MG63 (cell line): ENCODE measurements at regions not wholly inside any gene's neighbourhood (a gene's known extent, or its start where the extent isn't known, plus 50 kb on each side); places are given as distances from the start of the nearest gene placed in this dataset.

Experiments
- DNase-seq: peaks from one replicate; pipeline ENCODE4 v3.0.0-alpha.2; 2020
- H3K27me3 ChIP-seq: fragments of 250-450 bp; sonication (Bioruptor Pico); 2 replicates; pipeline ENCODE4 v1.5.1; 2020; ENCODE audit warnings: mild to moderate bottlenecking, moderate library complexity
- H3K36me3 ChIP-seq: fragments of 250-450 bp; sonication (Bioruptor Pico); 2 replicates; pipeline ENCODE4 v1.5.1; 2020; ENCODE audit warnings: mild to moderate bottlenecking, moderate library complexity
- H3K4me3 ChIP-seq: fragments of 250-450 bp; sonication (Bioruptor Pico); 2 replicates; pipeline ENCODE4 v1.5.1; 2020; ENCODE audit warnings: mild to moderate bottlenecking, moderate library complexity
- H3K9me3 ChIP-seq: fragments of 250-450 bp; sonication (Bioruptor Pico); 2 replicates; pipeline ENCODE4 v1.5.1; 2020; ENCODE audit warnings: mild to moderate bottlenecking, moderate library complexity

- DNase-seq, result peak; percentile 82
- Histone ChIP-seq H3K36me3 (no peaks in the 10 kb centered on the region), H3K4me3 (no peak overlapping the region), H3K27me3 (no peaks in the 10 kb centered on the region), H3K9me3 (no peaks in the 10 kb centered on the region)
These were observed 534.1 kb upstream of the JAG1 start for GRCh38 chr20:11207749-11208502.

GRCh38 chr20:11210611-11211010 lies 536.8 kb upstream of the JAG1 start:
- no peak for DNase-seq
- no peak overlapping the region for H3K4me3 ChIP-seq
- no peaks in the 10 kb centered on the region for H3K27me3 ChIP-seq
- H3K9me3 ChIP-seq, result no peaks in the 10 kb centered on the region
- H3K36me3 ChIP-seq, result no peaks in the 10 kb centered on the region

- no peak for DNase-seq
- no peaks in the 10 kb centered on the region for H3K9me3 ChIP-seq
- H3K4me3 ChIP-seq, result no peak overlapping the region
- no peaks in the 10 kb centered on the region for H3K27me3 ChIP-seq
- H3K36me3 ChIP-seq, result no peaks in the 10 kb centered on the region
These were observed 538.5 kb upstream of the JAG1 start for GRCh38 chr20:11212272-11212671.

GRCh38 chr20:11212902-11213301 lies 539.1 kb upstream of the JAG1 start:
- Histone ChIP-seq H3K4me3 (no peak overlapping the region), H3K27me3 (no peaks in the 10 kb centered on the region), H3K36me3 (no peaks in the 10 kb centered on the region), H3K9me3 (no peaks in the 10 kb centered on the region)
- DNase-seq, result no peak

- Histone ChIP-seq H3K36me3 (no peaks in the 10 kb centered on the region), H3K9me3 (no peaks in the 10 kb centered on the region), H3K27me3 (no peaks in the 10 kb centered on the region), H3K4me3 (no peak overlapping the region)
- no peak for DNase-seq
These were observed 540.5 kb upstream of the JAG1 start for GRCh38 chr20:11214256-11214840.

GRCh38 chr20:11216451-11217314 lies 542.9 kb upstream of the JAG1 start:
- H3K27me3 ChIP-seq, result no peaks in the 10 kb centered on the region
- H3K4me3 ChIP-seq, result no peak overlapping the region
- no peaks in the 10 kb centered on the region for H3K36me3 ChIP-seq
- H3K9me3 ChIP-seq, result no peaks in the 10 kb centered on the region
- peak; percentile 67 for DNase-seq

GRCh38 chr20:11217326-11218172 lies 543.8 kb upstream of the JAG1 start:
- DNase-seq, result no peak
- H3K36me3 ChIP-seq, result no peaks in the 10 kb centered on the region
- H3K27me3 ChIP-seq, result no peaks in the 10 kb centered on the region
- no peak overlapping the region for H3K4me3 ChIP-seq
- no peaks in the 10 kb centered on the region for H3K9me3 ChIP-seq

GRCh38 chr20:11218173-11218680 lies 544.4 kb upstream of the JAG1 start:
- DNase-seq, result no peak

GRCh38 chr20:11219192-11219591 lies 545.4 kb upstream of the JAG1 start:
- no peaks in the 10 kb centered on the region for H3K9me3 ChIP-seq
- H3K36me3 ChIP-seq, result no peaks in the 10 kb centered on the region
- DNase-seq, result no peak
- no peak overlapping the region for H3K4me3 ChIP-seq
- no peaks in the 10 kb centered on the region for H3K27me3 ChIP-seq

More at GRCh38 chr20:11218173-11218680, 544.4 kb upstream of the JAG1 start:
- no peaks in the 10 kb centered on the region for H3K9me3 ChIP-seq
- H3K4me3 ChIP-seq, result no peak overlapping the region
- no peaks in the 10 kb centered on the region for H3K27me3 ChIP-seq
- no peaks in the 10 kb centered on the region for H3K36me3 ChIP-seq

- Histone ChIP-seq H3K27me3 (no peaks in the 10 kb centered on the region), H3K4me3 (no peak overlapping the region), H3K9me3 (no peaks in the 10 kb centered on the region), H3K36me3 (no peaks in the 10 kb centered on the region)
- no peak for DNase-seq
These were observed 547.2 kb upstream of the JAG1 start for GRCh38 chr20:11221046-11221445.

- Histone ChIP-seq H3K36me3 (no peaks in the 10 kb centered on the region), H3K9me3 (no peaks in the 10 kb centered on the region), H3K4me3 (no peak overlapping the region), H3K27me3 (no peaks in the 10 kb centered on the region)
- DNase-seq, result no peak
These were observed 548.4 kb upstream of the JAG1 start for GRCh38 chr20:11222243-11222642.

GRCh38 chr20:11227602-11228001 lies 553.8 kb upstream of the JAG1 start:
- H3K4me3 ChIP-seq, result no peak overlapping the region
- DNase-seq, result no peak
- no peaks in the 10 kb centered on the region for H3K36me3 ChIP-seq
- no peaks in the 10 kb centered on the region for H3K27me3 ChIP-seq
- no peaks in the 10 kb centered on the region for H3K9me3 ChIP-seq

GRCh38 chr20:11229772-11230171 lies 556.0 kb upstream of the JAG1 start:
- DNase-seq, result peak; percentile 92
- H3K36me3 ChIP-seq, result no peaks in the 10 kb centered on the region
- H3K27me3 ChIP-seq, result no peaks in the 10 kb centered on the region
- H3K9me3 ChIP-seq, result no peaks in the 10 kb centered on the region
- no peak overlapping the region for H3K4me3 ChIP-seq

GRCh38 chr20:11230999-11231398 lies 557.2 kb upstream of the JAG1 start:
- no peaks in the 10 kb centered on the region for H3K36me3 ChIP-seq
- H3K4me3 ChIP-seq, result no peak overlapping the region
- H3K27me3 ChIP-seq, result no peaks in the 10 kb centered on the region
- H3K9me3 ChIP-seq, result no peaks in the 10 kb centered on the region
- peak; percentile 35 for DNase-seq

- H3K36me3 ChIP-seq, result no peaks in the 10 kb centered on the region
- no peak overlapping the region for H3K4me3 ChIP-seq
- H3K27me3 ChIP-seq, result no peaks in the 10 kb centered on the region
- no peaks in the 10 kb centered on the region for H3K9me3 ChIP-seq
- DNase-seq, result no peak
These were observed 558.2 kb upstream of the JAG1 start for GRCh38 chr20:11231742-11232648.

- H3K27me3 ChIP-seq, result no peaks in the 10 kb centered on the region
- no peak for DNase-seq
- H3K36me3 ChIP-seq, result no peaks in the 10 kb centered on the region
- no peaks in the 10 kb centered on the region for H3K9me3 ChIP-seq
- no peak overlapping the region for H3K4me3 ChIP-seq
These were observed 559.1 kb upstream of the JAG1 start for GRCh38 chr20:11232896-11233295.
